Suprapubic skin (tissue), 4 donors: ENCODE measurements at regions not wholly inside any gene's neighbourhood (a gene's known extent, or its start where the extent isn't known, plus 50 kb on each side); places are given as distances from the start of the nearest gene placed in this dataset.

Source experiments
- CTCF ChIP-seq, 2 donors: fragments of 200-600 bp in 1 of 2; fragments of 450-650 bp in 1 of 2; sonication (generic) in 1 of 2; IDR thresholded peaks; one replicate each; pipeline ENCODE4 v1.5.1; 2016 to 2019; ENCODE audit warnings: antibody characterized with exemption in 2 of 2, mild to moderate bottlenecking in 1 of 2, moderate library complexity in 1 of 2
- EP300 ChIP-seq: sonication (generic); formaldehyde crosslinking; IDR thresholded peaks from one replicate; pipeline ENCODE4 v1.6.1; 2017; ENCODE audit warnings: antibody characterized with exemption
- POLR2A ChIP-seq, 2 donors: fragments of 450-650 bp; IDR thresholded peaks; one replicate each; pipeline ENCODE4 v1.6.1; 2017; ENCODE audit warnings: antibody characterized with exemption in 2 of 2, mild to moderate bottlenecking in 2 of 2, moderate library complexity in 2 of 2
- POLR2AphosphoS5 ChIP-seq, 3 donors: sonication (generic); formaldehyde crosslinking; IDR thresholded peaks; one replicate each; pipeline ENCODE4 v1.6.1; 2017; ENCODE audit warnings: antibody characterized with exemption in 3 of 3

- TF ChIP-seq CTCF (IDR thresholded peaks at IDR 0.05), result no peak
- TF ChIP-seq EP300, result no peak
- TF ChIP-seq POLR2A (IDR thresholded peaks at IDR 0.05), result no peak
- no peak for TF ChIP-seq POLR2AphosphoS5 (IDR thresholded peaks at IDR 0.05)
These were observed 175.9 kb upstream of the BMP4 start for GRCh38 chr14:54132496-54132895.
